ENCODE measurements at regions not wholly inside any gene's neighbourhood (a gene's known extent, or its start where the extent isn't known, plus 50 kb on each side); places are given as distances from the start of the nearest gene placed in this dataset.

DNA sequence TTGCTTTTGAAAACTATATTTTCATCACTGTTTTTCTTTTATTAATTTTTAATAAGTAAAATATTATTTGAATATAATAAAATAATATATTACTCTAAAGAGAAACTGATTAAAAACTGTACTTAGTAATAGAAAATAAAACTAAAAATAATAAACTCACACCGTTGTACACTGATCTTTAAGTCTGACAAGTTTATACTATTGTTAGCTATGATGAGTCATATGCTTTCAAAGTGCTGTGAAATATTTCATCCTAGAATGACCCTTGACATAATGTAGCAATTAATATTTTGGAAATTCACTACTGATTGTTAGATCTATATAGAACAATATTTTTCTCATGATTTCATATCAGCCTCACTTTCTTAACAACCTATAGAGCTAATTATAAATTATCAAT lies 1040.6 kb upstream of the SPRY2 start:
- ChIA-PET CTCF (ENCODE audit: unreplicated experiment) (no interaction called here), POLR2A (no interaction called here)
- Histone ChIP-seq H3K4me3 (ENCODE audit: low read depth, low read length, poor library complexity, severe bottlenecking) (no peak overlapping the region), H3K79me2 (ENCODE audit: insufficient read depth, low read depth, low read length) (no peaks in the 10 kb centered on the region), H3K36me3 (ENCODE audit: insufficient read depth, low read length) (no peaks in the 10 kb centered on the region), H3K4me2 (ENCODE audit: low read length) (no peak overlapping the region), H2AFZ (ENCODE audit: low read length) (no peak overlapping the region), H3K4me1 (ENCODE audit: insufficient read depth, low read length, poor library complexity, severe bottlenecking) (no peaks in the 10 kb centered on the region), H3K9me3 (ENCODE audit: low read length) (no peaks in the 10 kb centered on the region), H4K20me1 (ENCODE audit: insufficient read depth, low read length) (no peaks in the 10 kb centered on the region), H3K27ac (ENCODE audit: low read depth, low read length, poor library complexity, severe bottlenecking) (no peak overlapping the region), H3K9me2 (ENCODE audit: insufficient read depth, low read length) (no peaks in the 10 kb centered on the region)
- BruUV-seq (replicated peaks), result no TSS peak
- DNase-seq (ENCODE audit: low spot score), result no peak
- TF ChIP-seq EZH2phosphoT487 (IDR thresholded peaks at IDR 0.05; ENCODE audit: borderline replicate concordance, low read depth, low read length), result no peak
- TF ChIP-seq, protein P1, sequence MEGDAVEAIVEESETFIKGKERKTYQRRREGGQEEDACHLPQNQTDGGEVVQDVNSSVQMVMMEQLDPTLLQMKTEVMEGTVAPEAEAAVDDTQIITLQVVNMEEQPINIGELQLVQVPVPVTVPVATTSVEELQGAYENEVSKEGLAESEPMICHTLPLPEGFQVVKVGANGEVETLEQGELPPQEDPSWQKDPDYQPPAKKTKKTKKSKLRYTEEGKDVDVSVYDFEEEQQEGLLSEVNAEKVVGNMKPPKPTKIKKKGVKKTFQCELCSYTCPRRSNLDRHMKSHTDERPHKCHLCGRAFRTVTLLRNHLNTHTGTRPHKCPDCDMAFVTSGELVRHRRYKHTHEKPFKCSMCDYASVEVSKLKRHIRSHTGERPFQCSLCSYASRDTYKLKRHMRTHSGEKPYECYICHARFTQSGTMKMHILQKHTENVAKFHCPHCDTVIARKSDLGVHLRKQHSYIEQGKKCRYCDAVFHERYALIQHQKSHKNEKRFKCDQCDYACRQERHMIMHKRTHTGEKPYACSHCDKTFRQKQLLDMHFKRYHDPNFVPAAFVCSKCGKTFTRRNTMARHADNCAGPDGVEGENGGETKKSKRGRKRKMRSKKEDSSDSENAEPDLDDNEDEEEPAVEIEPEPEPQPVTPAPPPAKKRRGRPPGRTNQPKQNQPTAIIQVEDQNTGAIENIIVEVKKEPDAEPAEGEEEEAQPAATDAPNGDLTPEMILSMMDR (conservative IDR thresholded peaks at IDR 0.05; ENCODE audit: low read length), result no peak
- intact Hi-C loops (cut with micrococcal nuclease; ENCODE audit: unreplicated experiment), result no loop called here

DNA sequence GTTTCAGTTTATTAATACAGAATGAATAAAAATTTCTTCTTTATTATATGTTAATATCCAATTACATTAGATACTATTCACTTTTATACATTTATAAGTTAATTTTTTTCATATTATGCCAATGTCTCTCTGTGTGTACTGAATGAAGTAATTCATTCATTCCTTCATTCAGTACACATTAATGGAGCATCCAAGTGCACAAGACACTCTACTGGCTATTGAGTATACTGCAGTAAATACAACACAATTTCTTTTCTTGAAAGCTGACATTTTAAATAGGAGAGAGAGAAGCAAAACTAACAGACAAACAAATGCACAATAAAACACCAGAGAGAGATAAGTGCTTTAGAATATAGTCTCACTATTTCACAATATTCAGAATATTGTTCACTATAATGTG lies 1038.3 kb upstream of the SPRY2 start:
- Histone ChIP-seq H3K27ac (ENCODE audit: low read depth, low read length, poor library complexity, severe bottlenecking) (no peak overlapping the region), H3K9me3 (ENCODE audit: low read length) (no peaks in the 10 kb centered on the region), H2AFZ (ENCODE audit: low read length) (no peak overlapping the region), H3K4me1 (ENCODE audit: insufficient read depth, low read length, poor library complexity, severe bottlenecking) (no peaks in the 10 kb centered on the region), H3K36me3 (ENCODE audit: insufficient read depth, low read length) (no peaks in the 10 kb centered on the region), H3K4me3 (ENCODE audit: low read depth, low read length, poor library complexity, severe bottlenecking) (no peak overlapping the region), H4K20me1 (ENCODE audit: insufficient read depth, low read length) (no peaks in the 10 kb centered on the region), H3K4me2 (ENCODE audit: low read length) (no peak overlapping the region), H3K9me2 (ENCODE audit: insufficient read depth, low read length) (no peaks in the 10 kb centered on the region), H3K79me2 (ENCODE audit: insufficient read depth, low read depth, low read length) (no peaks in the 10 kb centered on the region)
- intact Hi-C loops (cut with micrococcal nuclease; ENCODE audit: unreplicated experiment), result no loop called here
- no peak for DNase-seq (ENCODE audit: low spot score)
- POLR2A ChIA-PET, result no interaction called here
- CTCF ChIA-PET (ENCODE audit: unreplicated experiment), result no interaction called here
- no TSS peak for BruUV-seq (replicated peaks)
- TF ChIP-seq EZH2phosphoT487 (IDR thresholded peaks at IDR 0.05; ENCODE audit: borderline replicate concordance, low read depth, low read length), result no peak
- TF ChIP-seq, protein P1 (conservative IDR thresholded peaks at IDR 0.05; ENCODE audit: low read length), result no peak

DNA sequence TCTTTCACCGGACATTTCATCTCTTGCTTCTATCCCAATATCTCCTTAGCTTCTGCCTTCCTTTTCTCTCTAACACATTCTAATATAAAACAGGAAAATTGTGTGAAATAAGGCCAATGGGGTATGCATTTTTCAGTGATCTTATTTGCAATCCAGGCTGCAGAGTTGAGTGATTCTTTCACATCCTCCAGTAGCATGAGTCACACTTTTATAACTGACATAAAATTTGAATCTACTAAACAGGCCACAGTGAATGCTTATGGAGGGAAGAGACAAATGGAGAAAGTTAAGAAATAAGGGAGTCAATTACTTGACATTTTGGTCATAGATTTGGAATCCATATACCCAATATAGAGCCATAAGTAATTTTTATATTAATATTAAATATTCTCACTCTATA lies 1037.0 kb upstream of the SPRY2 start:
- Histone ChIP-seq H3K79me2 (ENCODE audit: insufficient read depth, low read depth, low read length) (no peaks in the 10 kb centered on the region), H2AFZ (ENCODE audit: low read length) (no peak overlapping the region), H3K4me3 (ENCODE audit: low read depth, low read length, poor library complexity, severe bottlenecking) (no peak overlapping the region), H3K4me2 (ENCODE audit: low read length) (no peak overlapping the region), H3K36me3 (ENCODE audit: insufficient read depth, low read length) (no peaks in the 10 kb centered on the region), H3K4me1 (ENCODE audit: insufficient read depth, low read length, poor library complexity, severe bottlenecking) (no peaks in the 10 kb centered on the region), H3K9me2 (ENCODE audit: insufficient read depth, low read length) (no peaks in the 10 kb centered on the region), H3K27ac (ENCODE audit: low read depth, low read length, poor library complexity, severe bottlenecking) (no peak overlapping the region), H3K9me3 (ENCODE audit: low read length) (no peaks in the 10 kb centered on the region), H4K20me1 (ENCODE audit: insufficient read depth, low read length) (no peaks in the 10 kb centered on the region)
- DNase-seq (ENCODE audit: low spot score), result no peak
- TF ChIP-seq EZH2phosphoT487 (IDR thresholded peaks at IDR 0.05; ENCODE audit: borderline replicate concordance, low read depth, low read length), result no peak
- BruUV-seq (replicated peaks), result no TSS peak
- CTCF ChIA-PET (ENCODE audit: unreplicated experiment), result no interaction called here
- POLR2A ChIA-PET, result no interaction called here
- intact Hi-C loops (cut with micrococcal nuclease; ENCODE audit: unreplicated experiment), result no loop called here
